ENCODE measurements at regions not wholly inside any gene's neighbourhood (a gene's known extent, or its start where the extent isn't known, plus 50 kb on each side); places are given as distances from the start of the nearest gene placed in this dataset.

DNA sequence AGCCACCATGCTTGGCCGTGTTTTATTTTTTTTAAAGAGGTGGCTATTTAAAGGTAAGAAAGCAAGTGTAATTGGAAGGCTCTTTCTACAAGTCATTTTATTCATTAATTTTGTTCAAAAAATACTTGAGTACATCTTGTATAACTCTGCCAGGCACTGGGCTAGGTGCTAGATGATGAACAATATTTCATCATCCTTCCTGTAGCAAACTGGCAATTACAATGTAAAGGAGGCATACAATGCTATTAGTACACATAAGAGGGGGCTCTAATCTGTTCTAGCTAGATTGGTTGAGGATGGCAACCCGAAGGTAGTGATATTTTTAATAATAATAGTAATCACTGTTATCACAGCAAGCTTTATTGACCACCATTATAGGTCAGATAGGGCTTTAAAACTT is 215.5 kb upstream of the KLF14 start:
- TF ChIP-seq RAD21 (IDR thresholded peaks at IDR 0.05; ENCODE audit: low read depth): no peak
- no peak for TF ChIP-seq TEAD4 (IDR thresholded peaks at IDR 0.05)
- TF ChIP-seq CREB1 (IDR thresholded peaks at IDR 0.05; ENCODE audit: low read depth): no peak
- no peak for TF ChIP-seq YY1 (IDR thresholded peaks at IDR 0.05; ENCODE audit: low read depth)
- TF ChIP-seq, protein P1, sequence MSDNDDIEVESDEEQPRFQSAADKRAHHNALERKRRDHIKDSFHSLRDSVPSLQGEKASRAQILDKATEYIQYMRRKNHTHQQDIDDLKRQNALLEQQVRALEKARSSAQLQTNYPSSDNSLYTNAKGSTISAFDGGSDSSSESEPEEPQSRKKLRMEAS (IDR thresholded peaks at IDR 0.05): no peak
- no peak for TF ChIP-seq CEBPB (IDR thresholded peaks at IDR 0.05)
- TF ChIP-seq, protein P2, sequence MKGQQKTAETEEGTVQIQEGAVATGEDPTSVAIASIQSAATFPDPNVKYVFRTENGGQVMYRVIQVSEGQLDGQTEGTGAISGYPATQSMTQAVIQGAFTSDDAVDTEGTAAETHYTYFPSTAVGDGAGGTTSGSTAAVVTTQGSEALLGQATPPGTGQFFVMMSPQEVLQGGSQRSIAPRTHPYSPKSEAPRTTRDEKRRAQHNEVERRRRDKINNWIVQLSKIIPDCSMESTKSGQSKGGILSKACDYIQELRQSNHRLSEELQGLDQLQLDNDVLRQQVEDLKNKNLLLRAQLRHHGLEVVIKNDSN (IDR thresholded peaks at IDR 0.05): no peak
- TF ChIP-seq FOXM1 (IDR thresholded peaks at IDR 0.05; ENCODE audit: borderline replicate concordance, low read depth): no peak
- no peak for TF ChIP-seq TAF1 (IDR thresholded peaks at IDR 0.05; ENCODE audit: low read depth)
- TF ChIP-seq ZBTB7A (IDR thresholded peaks at IDR 0.05; ENCODE audit: low read depth): no peak
- TF ChIP-seq EGR1 (IDR thresholded peaks at IDR 0.05): no peak
- TF ChIP-seq NFIC (IDR thresholded peaks at IDR 0.05): no peak
- no peak for TF ChIP-seq TCF12 (IDR thresholded peaks at IDR 0.05; ENCODE audit: low read depth)
- TF ChIP-seq REST (IDR thresholded peaks at IDR 0.05; ENCODE audit: low read depth): no peak
- no peak for TF ChIP-seq EP300 (IDR thresholded peaks at IDR 0.05; ENCODE audit: borderline replicate concordance)

- TF ChIP-seq FOXM1 (IDR thresholded peaks at IDR 0.05; ENCODE audit: borderline replicate concordance, low read depth) (no peak), NFIC (IDR thresholded peaks at IDR 0.05) (no peak), EGR1 (IDR thresholded peaks at IDR 0.05) (no peak), ZBTB7A (IDR thresholded peaks at IDR 0.05; ENCODE audit: low read depth) (no peak), TEAD4 (IDR thresholded peaks at IDR 0.05) (no peak)
These were observed 216.0 kb upstream of the KLF14 start for GRCh38 chr7:130950054-130950453.

DNA sequence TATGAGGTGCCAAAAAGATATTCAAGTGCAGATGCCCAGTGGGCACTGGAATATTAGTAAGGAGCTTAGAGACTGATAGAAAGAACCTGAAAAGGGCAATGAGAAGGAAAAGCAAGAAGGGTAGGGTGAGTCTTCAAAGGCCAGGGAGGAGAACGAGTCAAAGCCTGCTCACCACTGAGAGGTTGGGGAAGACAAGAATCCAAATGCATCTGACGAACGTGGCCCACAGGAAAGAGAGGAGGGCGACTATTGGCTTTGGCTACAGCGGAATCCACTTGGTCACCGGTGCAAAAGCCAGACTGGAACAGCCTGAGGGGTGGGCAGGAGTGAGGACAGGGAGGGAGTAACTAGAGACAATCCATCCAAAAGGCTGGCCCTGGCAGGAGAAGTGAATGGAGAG is 216.7 kb upstream of the KLF14 start:
- TF ChIP-seq EGR1 (IDR thresholded peaks at IDR 0.05) (no peak), RAD21 (IDR thresholded peaks at IDR 0.05; ENCODE audit: low read depth) (no peak), NFIC (IDR thresholded peaks at IDR 0.05) (no peak), REST (IDR thresholded peaks at IDR 0.05; ENCODE audit: low read depth) (no peak), CEBPB (IDR thresholded peaks at IDR 0.05) (no peak)

DNA sequence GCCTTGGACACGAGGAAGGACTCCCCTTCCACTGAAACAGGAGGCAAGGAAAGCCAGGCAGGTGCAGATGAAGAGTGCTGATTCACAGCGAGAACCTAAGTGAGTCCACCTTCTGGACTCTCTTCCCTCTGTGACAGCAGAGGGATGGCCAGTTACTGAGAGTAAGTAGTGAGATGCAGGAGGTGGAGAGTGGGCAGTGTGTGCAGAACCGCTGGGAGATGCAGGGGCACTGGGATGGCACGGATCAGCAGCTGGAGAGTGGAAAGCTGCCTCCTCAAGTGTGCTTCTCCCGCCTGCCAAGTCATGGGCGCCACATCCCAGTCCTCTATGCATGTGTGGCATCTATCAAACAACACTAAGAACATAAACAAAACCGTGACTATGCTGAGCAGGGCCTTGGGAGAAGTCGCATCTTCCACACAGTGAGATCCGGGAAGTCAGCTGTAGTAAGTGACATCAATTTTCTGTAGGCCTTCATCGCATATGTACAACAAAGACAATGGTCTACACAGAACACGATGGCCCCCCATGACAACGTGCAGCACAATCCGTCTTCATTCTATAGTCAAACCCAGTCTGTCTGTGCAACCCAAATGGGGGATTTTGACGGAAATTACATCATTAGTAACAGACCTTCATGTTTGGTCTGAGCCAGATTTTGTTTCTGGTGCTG is 217.4 kb upstream of the KLF14 start:
- TF ChIP-seq ZBTB7A (IDR thresholded peaks at IDR 0.05; ENCODE audit: low read depth): no peak
- TF ChIP-seq REST (IDR thresholded peaks at IDR 0.05; ENCODE audit: low read depth): no peak

- TF ChIP-seq CEBPB (IDR thresholded peaks at IDR 0.05) (no peak), YY1 (IDR thresholded peaks at IDR 0.05; ENCODE audit: low read depth) (no peak)
These were observed 218.2 kb upstream of the KLF14 start for GRCh38 chr7:130951976-130952876.

Measured in Ishikawa (cell line).